ENCODE measurements at regions not wholly inside any gene's neighbourhood (a gene's known extent, or its start where the extent isn't known, plus 50 kb on each side); places are given as distances from the start of the nearest gene placed in this dataset.
"Not testable (repeated sequence)": the region's sequence is repeated elsewhere in the genome, so short reads cannot be mapped to it uniquely, and the experiment has no call there.

GRCh38 chr13:44802491-44802890, 186.8 kb downstream of the NUFIP1 start:
- Histone ChIP-seq H3K27ac (no peak overlapping the region), H3K4me1 (no peaks in the 10 kb centered on the region), H3K27me3 (ENCODE audit: low read depth) (no peaks in the 10 kb centered on the region), H3K36me3 (no peaks in the 10 kb centered on the region), H3K9me3 (no peaks in the 10 kb centered on the region), H3K4me3 (no peak overlapping the region)
- no peak for ATAC-seq
- TF ChIP-seq, protein P1, sequence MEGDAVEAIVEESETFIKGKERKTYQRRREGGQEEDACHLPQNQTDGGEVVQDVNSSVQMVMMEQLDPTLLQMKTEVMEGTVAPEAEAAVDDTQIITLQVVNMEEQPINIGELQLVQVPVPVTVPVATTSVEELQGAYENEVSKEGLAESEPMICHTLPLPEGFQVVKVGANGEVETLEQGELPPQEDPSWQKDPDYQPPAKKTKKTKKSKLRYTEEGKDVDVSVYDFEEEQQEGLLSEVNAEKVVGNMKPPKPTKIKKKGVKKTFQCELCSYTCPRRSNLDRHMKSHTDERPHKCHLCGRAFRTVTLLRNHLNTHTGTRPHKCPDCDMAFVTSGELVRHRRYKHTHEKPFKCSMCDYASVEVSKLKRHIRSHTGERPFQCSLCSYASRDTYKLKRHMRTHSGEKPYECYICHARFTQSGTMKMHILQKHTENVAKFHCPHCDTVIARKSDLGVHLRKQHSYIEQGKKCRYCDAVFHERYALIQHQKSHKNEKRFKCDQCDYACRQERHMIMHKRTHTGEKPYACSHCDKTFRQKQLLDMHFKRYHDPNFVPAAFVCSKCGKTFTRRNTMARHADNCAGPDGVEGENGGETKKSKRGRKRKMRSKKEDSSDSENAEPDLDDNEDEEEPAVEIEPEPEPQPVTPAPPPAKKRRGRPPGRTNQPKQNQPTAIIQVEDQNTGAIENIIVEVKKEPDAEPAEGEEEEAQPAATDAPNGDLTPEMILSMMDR (IDR thresholded peaks at IDR 0.05): no peak
- intact Hi-C loops (cut with DNase I): no loop called here
- no peak for DNase-seq

- Histone ChIP-seq H3K36me3 (no peaks in the 10 kb centered on the region), H3K9me3 (no peaks in the 10 kb centered on the region), H3K27ac (no peak overlapping the region), H3K4me1 (no peaks in the 10 kb centered on the region), H3K27me3 (ENCODE audit: low read depth) (no peaks in the 10 kb centered on the region), H3K4me3 (no peak overlapping the region)
- DNase-seq (no peak), ATAC-seq (peak; percentile 53 to 63)
- intact Hi-C loops (cut with DNase I): no loop called here
- TF ChIP-seq, protein P1 (IDR thresholded peaks at IDR 0.05): no peak
These were observed 187.3 kb downstream of the NUFIP1 start for GRCh38 chr13:44801990-44802389.

DNA sequence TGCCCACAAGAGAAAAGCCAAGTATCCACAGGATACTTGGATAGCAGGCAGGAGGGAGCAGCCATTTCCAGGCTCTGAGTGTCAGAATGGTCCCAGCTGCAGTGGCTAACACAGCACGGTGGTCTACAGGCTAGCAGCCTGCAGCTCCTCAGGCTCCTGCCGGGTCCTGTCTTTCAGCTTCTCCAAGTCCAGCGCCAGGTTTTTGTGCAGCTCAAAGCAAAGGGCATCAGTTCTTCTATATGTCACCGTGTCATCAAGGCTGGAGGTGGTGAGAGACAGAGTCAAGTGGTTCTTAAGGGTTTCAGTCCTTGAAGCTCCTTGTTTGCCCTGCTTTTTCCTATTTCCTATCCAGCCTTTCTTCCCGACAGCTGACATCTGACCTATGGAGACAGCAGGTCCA, 188.6 kb downstream of the NUFIP1 start:
- no peak overlapping the region for H3K27ac ChIP-seq
- no peaks in the 10 kb centered on the region for H3K36me3 ChIP-seq
- DNase-seq (no peak), ATAC-seq (no peak)
- H3K4me1 ChIP-seq: no peaks in the 10 kb centered on the region
- TF ChIP-seq, protein P1 (IDR thresholded peaks at IDR 0.05): no peak
- H3K9me3 ChIP-seq: no peaks in the 10 kb centered on the region
- no peak overlapping the region for H3K4me3 ChIP-seq
- no peaks in the 10 kb centered on the region for H3K27me3 ChIP-seq (ENCODE audit: low read depth)
- intact Hi-C loops (cut with DNase I): no loop called here

DNA sequence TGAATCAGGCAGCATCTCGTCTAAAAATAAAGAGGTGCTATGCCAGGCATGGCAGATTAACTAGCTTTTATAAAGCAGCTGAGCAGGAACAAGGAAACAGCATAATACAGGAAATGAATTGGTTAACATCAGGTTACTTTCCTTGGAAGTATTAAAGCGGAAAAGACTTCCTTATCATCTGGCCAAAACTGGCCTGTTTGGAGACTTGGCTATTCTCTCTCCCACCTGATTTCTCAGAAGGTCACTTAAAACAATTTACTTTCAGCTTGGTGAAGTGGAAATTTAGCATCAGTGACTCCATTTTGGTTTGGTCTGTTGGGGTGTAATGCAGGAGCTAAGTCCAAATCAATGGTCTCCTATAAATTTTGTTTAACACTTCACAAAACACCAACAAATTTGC, 191.6 kb downstream of the NUFIP1 start:
- H3K27me3 ChIP-seq (ENCODE audit: low read depth): no peaks in the 10 kb centered on the region

GRCh38 chr13:44796597-44797490, 192.4 kb downstream of the NUFIP1 start:
- TF ChIP-seq, protein P1 (IDR thresholded peaks at IDR 0.05): no peak
- intact Hi-C loops (cut with DNase I): no loop called here
- H3K27me3 ChIP-seq (ENCODE audit: low read depth): no peaks in the 10 kb centered on the region
- H3K36me3 ChIP-seq: no peaks in the 10 kb centered on the region
- ATAC-seq (peak in 1 of 2 donors; percentile 37), DNase-seq (no peak)
- no peaks in the 10 kb centered on the region for H3K9me3 ChIP-seq
- peaks cover 4% of the 10 kb centered on the region for H3K4me1 ChIP-seq
- peak overlapping the region; percentile 16 for H3K27ac ChIP-seq
- H3K4me3 ChIP-seq: no peak overlapping the region

More for the DNA sequence above, 191.6 kb downstream of the NUFIP1 start:
- intact Hi-C loops (cut with DNase I): no loop called here
- no peaks in the 10 kb centered on the region for H3K9me3 ChIP-seq
- ATAC-seq (no peak), DNase-seq (no peak)
- TF ChIP-seq, protein P1 (IDR thresholded peaks at IDR 0.05): no peak
- no peak overlapping the region for H3K4me3 ChIP-seq
- H3K27ac ChIP-seq: no peak overlapping the region
- no peaks in the 10 kb centered on the region for H3K36me3 ChIP-seq
- no peaks in the 10 kb centered on the region for H3K4me1 ChIP-seq

DNA sequence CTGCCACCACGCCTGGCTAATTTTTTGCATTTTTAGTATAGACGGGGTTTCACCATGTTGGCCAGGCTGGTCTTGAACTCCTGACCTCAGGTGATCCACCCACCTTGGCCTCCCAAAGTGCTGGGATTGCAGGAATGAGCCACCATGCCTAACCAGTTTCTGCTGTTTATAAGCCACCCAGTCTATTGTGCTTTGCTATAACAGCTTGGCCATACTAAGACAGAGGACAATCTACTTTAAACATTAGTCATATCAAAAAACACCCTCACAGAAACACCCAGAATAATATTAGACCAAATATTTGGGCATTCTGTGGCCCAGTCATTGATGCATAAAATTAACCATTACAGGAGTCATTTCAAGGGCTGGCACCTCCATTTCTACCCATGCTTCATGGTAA, 193.2 kb downstream of the NUFIP1 start:
- intact Hi-C loops (cut with DNase I); H3K4me1 ChIP-seq; H3K9me3 ChIP-seq; H3K4me3 ChIP-seq; ATAC-seq; H3K27ac ChIP-seq; H3K36me3 ChIP-seq; DNase-seq; H3K27me3 ChIP-seq (ENCODE audit: low read depth): not testable (repeated sequence)
